ENCODE measurements at regions not wholly inside any gene's neighbourhood (a gene's known extent, or its start where the extent isn't known, plus 50 kb on each side); places are given as distances from the start of the nearest gene placed in this dataset.

- TF ChIP-seq EZH2phosphoT487 (IDR thresholded peaks at IDR 0.05; ENCODE audit: borderline replicate concordance, low read length) (no peak), CTCF (IDR thresholded peaks at IDR 0.05; ENCODE audit: low read depth, low read length, poor library complexity, severe bottlenecking) (no peak)
These were observed 352.4 kb upstream of the TMCO5A start for GRCh38 chr15:37581866-37582532.
